Ascending aorta (tissue), 2 donors: ENCODE measurements at regions not wholly inside any gene's neighbourhood (a gene's known extent, or its start where the extent isn't known, plus 50 kb on each side); places are given as distances from the start of the nearest gene placed in this dataset.

Experiments used
- DNase-seq, 2 donors: peaks; one replicate each; pipeline ENCODE4 v3.0.0-alpha.2; 2019; ENCODE audit warnings: low spot score in 2 of 2
- H3K27ac ChIP-seq, 2 donors: fragments of 200-600 bp; sonication (generic); one replicate each; pipeline ENCODE4 v1.5.1; 2016 to 2017; ENCODE audit warnings: mild to moderate bottlenecking in 1 of 2
- H3K27me3 ChIP-seq: fragments of 200-600 bp; sonication (generic); one replicate; pipeline ENCODE4 v1.5.1; 2017
- H3K36me3 ChIP-seq, 2 donors: fragments of 200-600 bp; sonication (generic); one replicate each; pipeline ENCODE4 v1.5.1; 2016
- H3K4me1 ChIP-seq, 2 donors: fragments of 200-600 bp; sonication (generic); one replicate each; pipeline ENCODE4 v1.5.1; 2016 to 2017; ENCODE audit warnings: mild to moderate bottlenecking in 1 of 2
- H3K4me3 ChIP-seq, 2 donors: fragments of 200-600 bp; sonication (generic); one replicate each; pipeline ENCODE4 v1.5.1; 2016 to 2017; ENCODE audit warnings: mild to moderate bottlenecking in 1 of 2
- H3K9me3 ChIP-seq, 2 donors: fragments of 200-600 bp; sonication (generic); one replicate each; pipeline ENCODE4 v1.5.1; 2016
- intact Hi-C: fragments of 100-400 bp; cut with DNase I; formaldehyde crosslinking; loops from one replicate; pipeline ENCODE4 v1.15.1; 2023
- TF ChIP-seq, protein P1 (sequence below), 3 experiments: fragments of 200-600 bp in 2 of 3; fragments of 450-650 bp in 1 of 3; sonication (generic) in 2 of 3; IDR thresholded peaks; one replicate each; pipeline ENCODE4 v1.5.1; 2016 to 2019; ENCODE audit warnings: antibody characterized with exemption in 3 of 3, mild to moderate bottlenecking in 1 of 3, moderate library complexity in 1 of 3

DNA sequence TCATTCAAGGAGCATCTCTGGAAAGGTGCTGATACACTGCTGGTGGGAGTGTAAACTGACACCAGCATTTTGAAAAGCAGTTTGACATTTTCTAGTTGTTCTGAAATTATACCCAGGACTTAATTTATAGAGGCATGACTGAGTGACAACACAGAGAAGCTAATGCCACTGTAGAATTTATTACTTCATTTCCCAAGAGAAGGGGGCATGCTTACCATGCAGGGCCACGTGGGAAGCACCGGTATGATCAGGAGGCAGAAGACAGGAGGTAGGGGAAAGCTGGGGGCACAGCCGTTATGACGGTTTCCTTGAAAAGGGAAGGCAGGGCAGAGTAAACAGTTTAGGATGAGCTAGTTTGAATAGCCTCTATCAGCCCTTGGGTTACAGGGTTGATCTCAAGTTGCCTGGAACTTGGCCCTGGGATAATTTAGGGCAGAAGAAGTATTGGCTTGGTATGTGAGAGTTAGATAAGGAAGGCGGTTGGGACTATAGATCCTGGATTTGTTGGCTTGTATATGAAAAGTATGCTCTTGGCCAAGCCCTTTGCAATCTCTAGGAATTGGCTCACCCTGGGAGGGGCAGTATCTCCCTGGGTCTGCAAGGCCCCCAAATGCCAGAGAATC lies 305.7 kb downstream of the ENC1 start:
- TF ChIP-seq, protein P1, sequence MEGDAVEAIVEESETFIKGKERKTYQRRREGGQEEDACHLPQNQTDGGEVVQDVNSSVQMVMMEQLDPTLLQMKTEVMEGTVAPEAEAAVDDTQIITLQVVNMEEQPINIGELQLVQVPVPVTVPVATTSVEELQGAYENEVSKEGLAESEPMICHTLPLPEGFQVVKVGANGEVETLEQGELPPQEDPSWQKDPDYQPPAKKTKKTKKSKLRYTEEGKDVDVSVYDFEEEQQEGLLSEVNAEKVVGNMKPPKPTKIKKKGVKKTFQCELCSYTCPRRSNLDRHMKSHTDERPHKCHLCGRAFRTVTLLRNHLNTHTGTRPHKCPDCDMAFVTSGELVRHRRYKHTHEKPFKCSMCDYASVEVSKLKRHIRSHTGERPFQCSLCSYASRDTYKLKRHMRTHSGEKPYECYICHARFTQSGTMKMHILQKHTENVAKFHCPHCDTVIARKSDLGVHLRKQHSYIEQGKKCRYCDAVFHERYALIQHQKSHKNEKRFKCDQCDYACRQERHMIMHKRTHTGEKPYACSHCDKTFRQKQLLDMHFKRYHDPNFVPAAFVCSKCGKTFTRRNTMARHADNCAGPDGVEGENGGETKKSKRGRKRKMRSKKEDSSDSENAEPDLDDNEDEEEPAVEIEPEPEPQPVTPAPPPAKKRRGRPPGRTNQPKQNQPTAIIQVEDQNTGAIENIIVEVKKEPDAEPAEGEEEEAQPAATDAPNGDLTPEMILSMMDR (IDR thresholded peaks at IDR 0.05) = no peak
- Histone ChIP-seq H3K4me1 (no peaks in the 10 kb centered on the region), H3K36me3 (no peaks in the 10 kb centered on the region), H3K4me3 (no peak overlapping the region), H3K27ac (no peak overlapping the region), H3K27me3 (no peaks in the 10 kb centered on the region), H3K9me3 (no peaks in the 10 kb centered on the region)
- no peak for DNase-seq
- intact Hi-C loops = no loop called here

DNA sequence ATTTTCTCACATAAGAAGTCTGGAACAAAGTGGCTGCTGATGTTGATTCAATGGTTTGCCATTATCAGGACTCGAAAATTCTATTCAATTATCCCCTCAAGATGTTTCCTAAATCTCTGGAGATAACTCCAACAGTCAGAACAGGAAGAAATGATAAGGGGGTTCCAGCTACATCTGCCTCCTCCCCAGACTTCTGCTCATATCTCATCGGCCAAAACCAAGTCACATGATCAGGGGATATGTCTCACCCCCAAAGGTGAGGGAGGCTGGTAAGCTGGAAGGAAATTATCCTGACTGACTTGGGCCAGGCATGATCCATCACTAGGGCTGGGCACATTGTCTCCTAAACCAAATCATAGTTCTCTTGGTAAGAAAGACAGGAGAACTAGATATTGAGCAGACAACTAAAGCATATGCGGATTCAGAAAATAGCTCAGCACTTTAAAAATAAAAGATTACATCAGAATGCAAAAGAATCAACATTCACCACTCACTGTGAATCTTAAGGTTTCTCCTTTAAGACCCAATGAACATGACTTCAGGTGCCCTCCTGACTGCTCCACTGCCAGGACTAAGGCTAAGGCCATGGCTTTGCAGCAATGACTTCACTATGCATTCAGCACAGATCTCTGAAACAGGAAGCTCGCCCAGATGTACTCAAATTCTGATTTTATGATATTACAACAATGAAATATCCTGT lies 306.3 kb downstream of the ENC1 start:
- H3K9me3 ChIP-seq = no peaks in the 10 kb centered on the region
- intact Hi-C loops = no loop called here
- no peak overlapping the region for H3K27ac ChIP-seq
- TF ChIP-seq, protein P1 (IDR thresholded peaks at IDR 0.05) = no peak
- no peak overlapping the region for H3K4me3 ChIP-seq
- DNase-seq = no peak
- no peaks in the 10 kb centered on the region for H3K36me3 ChIP-seq
- H3K4me1 ChIP-seq = no peaks in the 10 kb centered on the region
- H3K27me3 ChIP-seq = no peaks in the 10 kb centered on the region

DNA sequence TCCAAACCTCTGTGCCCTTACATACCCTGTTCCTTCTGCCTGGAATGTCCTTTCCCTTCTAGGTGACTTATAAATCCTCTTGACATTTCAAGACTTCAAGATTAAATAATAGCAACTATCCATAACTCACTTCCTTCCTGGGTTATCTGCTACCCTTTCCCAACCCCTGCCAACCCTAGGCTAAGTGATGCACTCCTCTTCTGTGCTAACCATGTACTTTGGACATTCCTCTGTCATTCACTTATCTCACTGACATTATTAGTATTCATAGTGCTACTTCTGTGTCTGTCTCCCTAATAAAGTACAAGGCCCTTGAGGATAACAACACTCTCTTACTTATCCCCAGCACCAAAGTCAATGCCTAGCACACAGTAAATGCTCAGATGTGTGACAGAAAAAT lies 307.1 kb downstream of the ENC1 start:
- Histone ChIP-seq H3K27me3 (no peaks in the 10 kb centered on the region), H3K4me1 (no peaks in the 10 kb centered on the region), H3K27ac (no peak overlapping the region), H3K9me3 (no peaks in the 10 kb centered on the region), H3K36me3 (no peaks in the 10 kb centered on the region), H3K4me3 (no peak overlapping the region)
- intact Hi-C loops = no loop called here
- DNase-seq = no peak
- TF ChIP-seq, protein P1 (IDR thresholded peaks at IDR 0.05) = no peak

GRCh38 chr5:74332682-74333081 lies 307.8 kb downstream of the ENC1 start:
- TF ChIP-seq, protein P1 (IDR thresholded peaks at IDR 0.05) = no peak
- intact Hi-C loops = no loop called here
- H3K4me1 ChIP-seq = no peaks in the 10 kb centered on the region

DNA sequence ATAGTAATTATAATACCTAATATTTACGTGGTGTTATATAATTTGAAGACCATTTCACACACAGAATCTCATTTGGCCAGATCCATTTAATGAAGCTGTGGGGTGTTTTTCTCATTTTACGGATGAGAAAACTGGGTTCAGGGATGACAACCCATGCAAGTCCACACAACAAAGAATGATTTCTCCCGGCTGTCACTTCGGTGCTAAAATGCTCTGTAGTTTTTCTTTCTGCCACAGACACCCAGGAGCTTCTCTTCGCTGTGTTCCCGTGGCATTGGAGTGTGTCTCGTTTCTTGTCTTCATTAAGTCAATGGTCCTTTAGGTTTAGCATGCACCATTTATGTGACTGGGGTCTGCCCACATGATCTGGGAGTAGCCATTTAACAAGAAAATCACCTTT lies 308.5 kb downstream of the ENC1 start:
- H3K36me3 ChIP-seq = no peaks in the 10 kb centered on the region
- H3K27me3 ChIP-seq = no peaks in the 10 kb centered on the region
- TF ChIP-seq, protein P1 (IDR thresholded peaks at IDR 0.05) = no peak
- intact Hi-C loops = no loop called here
- no peak for DNase-seq
- H3K27ac ChIP-seq = no peak overlapping the region
- H3K4me3 ChIP-seq = no peak overlapping the region
- H3K9me3 ChIP-seq = no peaks in the 10 kb centered on the region
- no peaks in the 10 kb centered on the region for H3K4me1 ChIP-seq

More at GRCh38 chr5:74332682-74333081, 307.8 kb downstream of the ENC1 start:
- H3K9me3 ChIP-seq = no peaks in the 10 kb centered on the region
- no peak for DNase-seq
- H3K27ac ChIP-seq = no peak overlapping the region
- no peak overlapping the region for H3K4me3 ChIP-seq
- H3K27me3 ChIP-seq = no peaks in the 10 kb centered on the region
- H3K36me3 ChIP-seq = no peaks in the 10 kb centered on the region
